ENCODE measurements at regions not wholly inside any gene's neighbourhood (a gene's known extent, or its start where the extent isn't known, plus 50 kb on each side); places are given as distances from the start of the nearest gene placed in this dataset.

- no peak for DNase-seq (ENCODE audit: low spot score)
- Histone ChIP-seq H3K4me1 (ENCODE audit: control insufficient read depth in 4 of 4, insufficient read depth in 4 of 4, low read length in 3 of 4) (no peaks in the 10 kb centered on the region), H3K27ac (ENCODE audit: low read depth in 1 of 2, low read length in 2 of 2) (no peak overlapping the region), H3K4me3 (ENCODE audit: low read depth in 1 of 3, low read length in 3 of 3) (no peak overlapping the region), H3K27me3 (ENCODE audit: control insufficient read depth in 4 of 4, insufficient read depth in 4 of 4, low read length in 3 of 4) (no peaks in the 10 kb centered on the region), H3K36me3 (ENCODE audit: control insufficient read depth in 4 of 4, insufficient read depth in 3 of 4, low read depth in 1 of 4, low read length in 3 of 4) (no peaks in the 10 kb centered on the region), H3K9me3 (ENCODE audit: control insufficient read depth in 4 of 4, low read length in 3 of 4) (no peaks in the 10 kb centered on the region), H3K9ac (ENCODE audit: low read depth in 1 of 2, low read length in 2 of 2) (no peak overlapping the region)
- 68% methylated on average over 5 of the region's 5 CpGs for WGBS
- TF ChIP-seq HNF4G (IDR thresholded peaks at IDR 0.05) (no peak), ZBTB33 (IDR thresholded peaks at IDR 0.05) (no peak), FOXA1 (IDR thresholded peaks at IDR 0.05) (no peak), MAX (IDR thresholded peaks at IDR 0.05) (no peak), RXRA (IDR thresholded peaks at IDR 0.05) (no peak), GABPA (IDR thresholded peaks at IDR 0.05 in 1 of 2, conservative IDR thresholded peaks at IDR 0.05 in 1 of 2) (no peak), CTCF (IDR thresholded peaks at IDR 0.05; ENCODE audit: low read depth, low read length, missing input control) (no peak), HNF4A (conservative IDR thresholded peaks at IDR 0.05) (no peak), FOXA2 (IDR thresholded peaks at IDR 0.05) (no peak), RAD21 (IDR thresholded peaks at IDR 0.05) (no peak)
These were observed 952.8 kb upstream of the EDIL3 start for GRCh38 chr5:85337435-85337834.

- Histone ChIP-seq H3K9ac (ENCODE audit: low read depth in 1 of 2, low read length in 2 of 2) (no peak overlapping the region), H3K9me3 (ENCODE audit: control insufficient read depth in 4 of 4, low read length in 3 of 4) (no peaks in the 10 kb centered on the region), H3K36me3 (ENCODE audit: control insufficient read depth in 4 of 4, insufficient read depth in 3 of 4, low read depth in 1 of 4, low read length in 3 of 4) (no peaks in the 10 kb centered on the region), H3K4me3 (ENCODE audit: low read depth in 1 of 3, low read length in 3 of 3) (no peak overlapping the region), H3K27ac (ENCODE audit: low read depth in 1 of 2, low read length in 2 of 2) (no peak overlapping the region), H3K4me1 (ENCODE audit: control insufficient read depth in 4 of 4, insufficient read depth in 4 of 4, low read length in 3 of 4) (no peaks in the 10 kb centered on the region), H3K27me3 (ENCODE audit: control insufficient read depth in 4 of 4, insufficient read depth in 4 of 4, low read length in 3 of 4) (no peaks in the 10 kb centered on the region)
- TF ChIP-seq GABPA (IDR thresholded peaks at IDR 0.05 in 1 of 2, conservative IDR thresholded peaks at IDR 0.05 in 1 of 2), result no peak
- no peak for DNase-seq (ENCODE audit: low spot score)
These were observed 956.1 kb upstream of the EDIL3 start for GRCh38 chr5:85340790-85341189.

- no peak for TF ChIP-seq REST (IDR thresholded peaks at IDR 0.05)
- Histone ChIP-seq H3K4me1 (ENCODE audit: control insufficient read depth in 4 of 4, insufficient read depth in 4 of 4, low read length in 3 of 4) (no peaks in the 10 kb centered on the region), H3K9ac (ENCODE audit: low read depth in 1 of 2, low read length in 2 of 2) (no peak overlapping the region), H3K4me3 (ENCODE audit: low read depth in 1 of 3, low read length in 3 of 3) (no peak overlapping the region), H3K27me3 (ENCODE audit: control insufficient read depth in 4 of 4, insufficient read depth in 4 of 4, low read length in 3 of 4) (no peaks in the 10 kb centered on the region), H3K36me3 (ENCODE audit: control insufficient read depth in 4 of 4, insufficient read depth in 3 of 4, low read depth in 1 of 4, low read length in 3 of 4) (no peaks in the 10 kb centered on the region), H3K9me3 (ENCODE audit: control insufficient read depth in 4 of 4, low read length in 3 of 4) (no peaks in the 10 kb centered on the region), H3K27ac (ENCODE audit: low read depth in 1 of 2, low read length in 2 of 2) (no peak overlapping the region)
- WGBS, result 81% methylated on average over 2 of the region's 2 CpGs
- no peak for DNase-seq (ENCODE audit: low spot score)
These were observed 961.1 kb upstream of the EDIL3 start for GRCh38 chr5:85345818-85346217.

Measured in liver (tissue), 8 donors.